Gastrocnemius medialis (tissue), 4 donors: ENCODE measurements at regions not wholly inside any gene's neighbourhood (a gene's known extent, or its start where the extent isn't known, plus 50 kb on each side); places are given as distances from the start of the nearest gene placed in this dataset.

Experiments used
- CTCF ChIP-seq, 5 experiments: fragments of 450-650 bp in 3 of 5; fragments of 200-600 bp in 2 of 5; sonication (generic) in 2 of 5; IDR thresholded peaks in 4 of 5; conservative IDR thresholded peaks in 1 of 5; 1 replicate in 4 of 5; 2 replicates in 1 of 5; pipeline ENCODE4 v1.5.1; 2016 to 2019; ENCODE audit warnings: antibody characterized with exemption in 5 of 5, mild to moderate bottlenecking in 3 of 5, moderate library complexity in 3 of 5
- POLR2A ChIP-seq, 2 donors: fragments of 450-650 bp; IDR thresholded peaks; one replicate each; pipeline ENCODE4 v1.6.1; 2017; ENCODE audit warnings: antibody characterized with exemption in 2 of 2, mild to moderate bottlenecking in 2 of 2, moderate library complexity in 2 of 2

- TF ChIP-seq CTCF (IDR thresholded peaks at IDR 0.05 in 4 of 5, conservative IDR thresholded peaks at IDR 0.05 in 1 of 5) (no peak), POLR2A (IDR thresholded peaks at IDR 0.05) (no peak)
Measured at GRCh38 chr10:91120348-91120747, 100.1 kb upstream of the PCGF5 start.
